ENCODE measurements at regions not wholly inside any gene's neighbourhood (a gene's known extent, or its start where the extent isn't known, plus 50 kb on each side); places are given as distances from the start of the nearest gene placed in this dataset.

DNA sequence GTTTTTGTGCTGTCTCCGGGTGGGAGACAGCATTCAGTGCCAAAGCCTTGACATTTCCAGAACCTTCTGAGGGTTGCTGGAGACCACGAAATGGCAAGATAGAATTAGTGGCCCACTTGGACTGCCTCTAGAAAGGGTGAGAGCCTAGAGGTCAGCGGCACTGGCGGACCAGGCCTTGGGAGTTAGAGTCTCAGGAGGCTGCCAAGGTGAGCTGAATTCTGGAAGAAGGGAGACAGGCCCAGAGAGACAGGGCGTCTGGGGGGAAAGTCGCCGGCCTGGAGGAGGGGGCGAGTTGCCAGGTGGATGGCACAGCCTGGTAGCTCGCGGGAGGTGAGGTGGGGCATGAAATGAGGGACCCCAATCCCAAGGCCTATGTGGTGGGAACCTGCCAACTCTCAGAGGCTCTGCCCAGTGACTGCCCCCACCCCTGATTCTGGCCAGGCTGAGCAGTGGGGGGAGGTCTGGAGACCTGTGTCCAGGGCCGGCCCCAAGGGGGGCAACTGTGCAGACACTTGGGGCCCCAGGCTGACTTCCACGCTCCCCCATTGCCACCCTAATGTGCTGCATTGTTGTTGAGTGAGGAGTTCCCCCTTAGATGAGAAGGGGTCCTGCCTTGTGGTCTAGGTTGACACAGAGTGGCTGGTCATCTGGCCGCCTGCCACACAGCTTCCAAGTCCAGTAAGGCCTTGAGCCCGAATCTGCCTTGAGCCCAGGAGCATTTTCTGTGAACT, 211.1 kb upstream of the CIBAR2 start:
- 96% methylated on average over 8 of the region's 14 CpGs; no CpG with 5 or more reads in 1 of the 2 experiments for WGBS, 2 experiments (ENCODE audit: extremely low coverage in 2 of 2, insufficient read length in 1 of 2)
- Histone ChIP-seq H2BK15ac (ENCODE audit: low read depth, low read length) (no peak overlapping the region), H3K4me2 (ENCODE audit: low read depth, low read length) (no peak overlapping the region), H3K4me3 (ENCODE audit: insufficient read depth, low read depth, low read length) (no peak overlapping the region), H3K4me1 (ENCODE audit: control insufficient read depth, insufficient read depth, low read length) (peaks cover 17% of the 10 kb centered on the region), H3K56ac (ENCODE audit: extremely low read depth, insufficient read depth, low read length) (no peak overlapping the region), H3K9ac (ENCODE audit: low read depth, low read length) (no peak overlapping the region), H2BK120ac (ENCODE audit: low read depth, low read length) (no peak overlapping the region), H3K9me3 (ENCODE audit: control insufficient read depth, insufficient read depth, low read length) (no peaks in the 10 kb centered on the region; the same call in 1 of the 2 replicates), H3K4ac (ENCODE audit: low read depth, low read length) (no peak overlapping the region), H2AK5ac (ENCODE audit: low read depth, low read length) (no peak overlapping the region), H3K18ac (ENCODE audit: low read depth, low read length) (no peak overlapping the region), H3K79me1 (ENCODE audit: low read depth in 1 of 2, low read length in 2 of 2) (peaks cover 33 to 72% of the 10 kb centered on the region in 2 experiments), H3K27ac (ENCODE audit: insufficient read depth, low read length) (no peak overlapping the region), H3K27me3 (ENCODE audit: control insufficient read depth, insufficient read depth, low read length) (no peaks in the 10 kb centered on the region), H2AK9ac (replicated peaks; ENCODE audit: low read depth, low read length, poor library complexity) (no peak overlapping the region), H3K36me3 (ENCODE audit: control insufficient read depth, insufficient read depth, low read length) (no peaks in the 10 kb centered on the region), H2BK20ac (ENCODE audit: low read depth, low read length) (no peak overlapping the region), H2BK5ac (ENCODE audit: low read depth, low read length, poor library complexity, severe bottlenecking) (no peak overlapping the region), H4K20me1 (ENCODE audit: insufficient read depth, low read length) (peaks cover 88% of the 10 kb centered on the region), H4K91ac (ENCODE audit: insufficient read depth, low read depth, low read length) (no peak overlapping the region), H2AFZ (replicated peaks; ENCODE audit: low read length, poor library complexity) (no peak overlapping the region), H3K9me1 (ENCODE audit: insufficient read depth, low read length) (no peaks in the 10 kb centered on the region; the same call in 1 of the 2 replicates), H4K8ac (ENCODE audit: low read depth in 2 of 2, low read length in 2 of 2) (no peak overlapping the region), H3K14ac (replicated peaks; ENCODE audit: low read depth, low read length) (no peak overlapping the region), H4K5ac (ENCODE audit: low read depth, low read length) (no peak overlapping the region), H3K23ac (ENCODE audit: low read depth, low read length) (no peak overlapping the region)
- ChIA-PET POLR2A (ENCODE audit: unreplicated experiment) (no interaction called here), CTCF (no interaction called here)
- no TSS peak for BruUV-seq (replicated peaks)
- intact Hi-C loops (cut with micrococcal nuclease): no loop called here
- no peak for TF ChIP-seq POLR2A (IDR thresholded peaks at IDR 0.05; ENCODE audit: low read depth, low read length)
- no peak for TF ChIP-seq MXI1 (IDR thresholded peaks at IDR 0.05; ENCODE audit: borderline replicate concordance, low read depth, low read length)
- TF ChIP-seq, protein P1, sequence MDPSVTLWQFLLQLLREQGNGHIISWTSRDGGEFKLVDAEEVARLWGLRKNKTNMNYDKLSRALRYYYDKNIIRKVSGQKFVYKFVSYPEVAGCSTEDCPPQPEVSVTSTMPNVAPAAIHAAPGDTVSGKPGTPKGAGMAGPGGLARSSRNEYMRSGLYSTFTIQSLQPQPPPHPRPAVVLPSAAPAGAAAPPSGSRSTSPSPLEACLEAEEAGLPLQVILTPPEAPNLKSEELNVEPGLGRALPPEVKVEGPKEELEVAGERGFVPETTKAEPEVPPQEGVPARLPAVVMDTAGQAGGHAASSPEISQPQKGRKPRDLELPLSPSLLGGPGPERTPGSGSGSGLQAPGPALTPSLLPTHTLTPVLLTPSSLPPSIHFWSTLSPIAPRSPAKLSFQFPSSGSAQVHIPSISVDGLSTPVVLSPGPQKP (IDR thresholded peaks at IDR 0.05; ENCODE audit: borderline replicate concordance, low read depth, low read length): no peak
- no peak for TF ChIP-seq RAD21 (IDR thresholded peaks at IDR 0.05; ENCODE audit: low read length)
- TF ChIP-seq, protein P2, sequence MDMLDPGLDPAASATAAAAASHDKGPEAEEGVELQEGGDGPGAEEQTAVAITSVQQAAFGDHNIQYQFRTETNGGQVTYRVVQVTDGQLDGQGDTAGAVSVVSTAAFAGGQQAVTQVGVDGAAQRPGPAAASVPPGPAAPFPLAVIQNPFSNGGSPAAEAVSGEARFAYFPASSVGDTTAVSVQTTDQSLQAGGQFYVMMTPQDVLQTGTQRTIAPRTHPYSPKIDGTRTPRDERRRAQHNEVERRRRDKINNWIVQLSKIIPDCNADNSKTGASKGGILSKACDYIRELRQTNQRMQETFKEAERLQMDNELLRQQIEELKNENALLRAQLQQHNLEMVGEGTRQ (IDR thresholded peaks at IDR 0.05; ENCODE audit: low read depth, low read length): no peak
- TF ChIP-seq RFX5 (IDR thresholded peaks at IDR 0.05; ENCODE audit: low read depth, low read length): no peak
- no peak for TF ChIP-seq RCOR1 (IDR thresholded peaks at IDR 0.05; ENCODE audit: insufficient replicate concordance, low read length)
- TF ChIP-seq MAZ (IDR thresholded peaks at IDR 0.05; ENCODE audit: borderline replicate concordance, low read depth, low read length): no peak
- TF ChIP-seq FOS (IDR thresholded peaks at IDR 0.05; ENCODE audit: low read depth, low read length): no peak
- no peak for TF ChIP-seq NFE2L2 (IDR thresholded peaks at IDR 0.05; ENCODE audit: low read depth, low read length)
- TF ChIP-seq MAFK (IDR thresholded peaks at IDR 0.05; ENCODE audit: low read depth, low read length): no peak
- TF ChIP-seq SMC3 (IDR thresholded peaks at IDR 0.05; ENCODE audit: low read depth, low read length): no peak
- TF ChIP-seq BHLHE40 (IDR thresholded peaks at IDR 0.05; ENCODE audit: low read depth, low read length): no peak
- TF ChIP-seq, protein P3, sequence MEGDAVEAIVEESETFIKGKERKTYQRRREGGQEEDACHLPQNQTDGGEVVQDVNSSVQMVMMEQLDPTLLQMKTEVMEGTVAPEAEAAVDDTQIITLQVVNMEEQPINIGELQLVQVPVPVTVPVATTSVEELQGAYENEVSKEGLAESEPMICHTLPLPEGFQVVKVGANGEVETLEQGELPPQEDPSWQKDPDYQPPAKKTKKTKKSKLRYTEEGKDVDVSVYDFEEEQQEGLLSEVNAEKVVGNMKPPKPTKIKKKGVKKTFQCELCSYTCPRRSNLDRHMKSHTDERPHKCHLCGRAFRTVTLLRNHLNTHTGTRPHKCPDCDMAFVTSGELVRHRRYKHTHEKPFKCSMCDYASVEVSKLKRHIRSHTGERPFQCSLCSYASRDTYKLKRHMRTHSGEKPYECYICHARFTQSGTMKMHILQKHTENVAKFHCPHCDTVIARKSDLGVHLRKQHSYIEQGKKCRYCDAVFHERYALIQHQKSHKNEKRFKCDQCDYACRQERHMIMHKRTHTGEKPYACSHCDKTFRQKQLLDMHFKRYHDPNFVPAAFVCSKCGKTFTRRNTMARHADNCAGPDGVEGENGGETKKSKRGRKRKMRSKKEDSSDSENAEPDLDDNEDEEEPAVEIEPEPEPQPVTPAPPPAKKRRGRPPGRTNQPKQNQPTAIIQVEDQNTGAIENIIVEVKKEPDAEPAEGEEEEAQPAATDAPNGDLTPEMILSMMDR (conservative IDR thresholded peaks at IDR 0.05; ENCODE audit: low read depth, low read length): no peak
- TF ChIP-seq CHD1 (IDR thresholded peaks at IDR 0.05; ENCODE audit: low read depth, low read length): no peak
- TF ChIP-seq CEBPB (IDR thresholded peaks at IDR 0.05; ENCODE audit: low read depth, low read length): no peak
- dilution Hi-C loops (cut with HindIII; ENCODE audit: low sequenced_read_pairs, unreplicated experiment): no loop called here
- in situ Hi-C loops (cut with MboI; ENCODE audit: low sequenced_read_pairs): no loop called here
- ATAC-seq (ENCODE audit: low read depth) (no peak), DNase-seq (no peak)

Measured in IMR-90 (cell line).